NT2/D1 (cell line): ENCODE measurements at regions not wholly inside any gene's neighbourhood (a gene's known extent, or its start where the extent isn't known, plus 50 kb on each side); places are given as distances from the start of the nearest gene placed in this dataset.

Experiments used
- SUZ12 ChIP-seq: IDR thresholded peaks from 2 replicates; pipeline ENCODE4 v1.6.1; 2011; ENCODE audit not compliant: insufficient read length, insufficient read depth; ENCODE audit errors: extremely low read depth
- YY1 ChIP-seq: IDR thresholded peaks from 2 replicates; pipeline ENCODE4 v1.6.1; 2011; ENCODE audit not compliant: insufficient read length, insufficient read depth
- ZNF274 ChIP-seq: IDR thresholded peaks from 2 replicates; pipeline ENCODE4 v1.6.1; 2011; ENCODE audit warnings: mild to moderate bottlenecking, low read depth, low read length

DNA sequence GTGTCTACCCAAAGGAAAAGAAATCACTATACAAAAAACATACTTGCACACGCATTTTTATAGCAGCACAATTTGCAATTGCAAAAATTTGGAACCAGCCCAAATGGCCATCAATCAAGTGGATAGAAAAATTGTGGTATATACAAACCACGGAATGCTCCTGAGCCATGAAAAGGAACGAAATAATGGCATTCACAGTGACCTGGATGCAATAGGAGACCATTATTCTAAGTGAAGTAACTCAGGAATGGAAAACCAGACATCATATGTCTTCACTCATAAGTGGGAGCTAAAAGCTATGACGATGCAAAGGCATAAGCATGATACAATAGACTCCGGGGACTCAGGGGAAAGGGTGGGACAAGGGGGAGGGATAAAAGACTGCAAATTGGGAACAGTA is 78.4 kb downstream of the ENC1 start:
- TF ChIP-seq YY1 (no peak), ZNF274 (no peak), SUZ12 (no peak)
